AG10803 (cell line): ENCODE measurements at regions not wholly inside any gene's neighbourhood (a gene's known extent, or its start where the extent isn't known, plus 50 kb on each side); places are given as distances from the start of the nearest gene placed in this dataset.

ENCODE experiments used
- DNase-seq: peaks from one replicate; pipeline ENCODE4 v3.0.0; 2010; ENCODE audit warnings: low read depth
- H3K4me3 ChIP-seq: 2 replicates; pipeline ENCODE4 v1.5.1; 2011; ENCODE audit warnings: mild to moderate bottlenecking, low read length, control low read depth
- CTCF ChIP-seq: conservative IDR thresholded peaks from 2 replicates; pipeline ENCODE4 v1.5.1; 2011; ENCODE audit warnings: mild to moderate bottlenecking, low read length, control low read depth, inconsistent platforms

DNA sequence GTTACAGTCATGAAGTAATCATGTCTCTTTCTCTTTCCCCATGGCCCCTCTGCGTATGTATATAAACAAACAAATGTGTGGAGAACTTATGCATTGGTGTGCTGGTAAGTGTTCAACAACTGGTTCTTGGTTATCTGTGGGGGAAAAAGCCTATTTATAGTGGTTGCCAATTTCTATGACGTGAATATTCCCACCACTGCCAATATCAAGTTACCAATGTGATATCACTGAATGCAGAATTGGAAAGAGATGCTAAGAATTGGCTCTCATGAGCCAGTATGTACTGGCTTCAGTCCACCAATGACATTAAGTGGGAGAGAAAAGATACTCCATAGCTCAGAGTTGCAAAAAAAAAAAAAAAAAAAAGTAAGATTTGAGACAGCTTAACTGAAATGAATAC is 399.7 kb downstream of the REEP3 start:
- TF ChIP-seq CTCF: no peak
- no peak for DNase-seq
- H3K4me3 ChIP-seq: no peak overlapping the region

- H3K4me3 ChIP-seq: no peak overlapping the region
- DNase-seq: no peak
- TF ChIP-seq CTCF: no peak
Observed at GRCh38 chr10:63921908-63922467, 400.8 kb downstream of the REEP3 start.

DNA sequence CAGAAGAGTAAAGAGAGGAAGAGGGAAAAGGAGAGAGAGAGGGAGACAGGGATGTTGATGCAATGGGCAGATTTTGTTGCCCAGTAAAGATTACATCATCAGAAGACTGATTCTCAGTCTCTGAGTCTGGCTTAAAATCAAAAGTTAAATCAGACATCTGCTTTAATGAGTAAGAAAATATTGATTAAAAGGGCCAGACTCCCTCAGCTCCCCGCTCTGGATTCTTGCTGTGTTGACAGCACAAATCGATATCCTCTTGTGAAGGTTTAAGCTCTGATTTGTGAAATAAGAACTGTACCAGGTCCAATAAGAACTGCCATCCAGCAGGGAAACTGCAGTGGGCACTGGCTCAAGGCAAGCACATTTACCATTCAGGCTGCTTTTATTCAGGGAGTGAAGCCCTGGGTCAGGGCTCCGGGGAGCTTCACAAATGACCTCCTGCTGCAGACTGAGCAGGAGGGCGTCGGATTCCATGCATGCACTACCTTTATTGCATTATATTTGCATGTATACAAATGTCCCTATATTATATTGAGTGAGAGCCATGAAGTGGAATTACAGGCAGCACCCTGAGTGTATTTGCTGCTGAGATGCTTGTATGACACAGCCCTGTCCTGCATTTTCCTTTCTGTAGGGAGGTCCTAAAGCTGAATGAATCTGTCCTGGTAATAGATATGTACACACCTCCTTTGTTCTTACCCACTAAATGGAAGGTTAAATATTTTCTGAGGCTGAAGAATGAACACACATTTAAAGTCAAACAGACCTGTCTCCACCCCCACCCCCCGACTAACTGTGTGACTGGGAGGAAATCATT is 401.5 kb downstream of the REEP3 start:
- DNase-seq: peak; percentile 17
- TF ChIP-seq CTCF: no peak
- H3K4me3 ChIP-seq: no peak overlapping the region

DNA sequence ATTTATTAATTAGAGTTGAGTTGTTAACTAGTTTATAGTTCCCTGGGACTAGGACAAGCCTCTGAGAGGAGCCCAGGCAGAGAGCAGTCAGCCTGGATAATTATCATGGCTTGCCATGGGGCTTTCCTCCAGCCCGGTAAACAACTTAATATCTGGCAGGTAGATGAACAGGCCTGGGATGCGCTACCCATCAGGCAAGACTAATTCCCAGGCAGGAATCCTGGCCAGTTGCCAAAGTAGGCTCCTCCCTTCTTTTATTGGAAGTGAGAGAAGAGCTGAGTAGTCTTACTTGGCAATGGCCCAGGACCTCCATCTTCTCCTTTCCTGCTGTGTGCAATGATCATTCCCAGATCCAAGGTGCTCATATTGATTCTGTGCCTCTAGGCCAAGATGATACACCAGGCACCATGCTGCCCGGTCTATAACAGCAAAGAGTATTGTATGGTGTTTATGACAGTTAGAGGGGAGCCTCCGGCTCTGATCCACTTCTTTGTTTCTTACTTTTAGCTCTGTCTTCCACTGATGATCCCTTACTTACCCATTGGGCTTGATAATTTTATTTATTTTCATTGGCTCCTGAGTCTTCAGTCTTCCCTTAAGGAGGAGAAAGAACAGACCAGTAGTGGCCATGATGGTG is 408.7 kb downstream of the REEP3 start:
- no peak for DNase-seq
- H3K4me3 ChIP-seq: no peak overlapping the region
- TF ChIP-seq CTCF: no peak

GRCh38 chr10:63930584-63930983 is 409.4 kb downstream of the REEP3 start:
- no peak for TF ChIP-seq CTCF
- no peak overlapping the region for H3K4me3 ChIP-seq
- DNase-seq: no peak

GRCh38 chr10:63935705-63936104 is 414.5 kb downstream of the REEP3 start:
- no peak overlapping the region for H3K4me3 ChIP-seq
- no peak; the same call in 1 of the 2 replicates for TF ChIP-seq CTCF
- no peak for DNase-seq
